ENCODE measurements at regions not wholly inside any gene's neighbourhood (a gene's known extent, or its start where the extent isn't known, plus 50 kb on each side); places are given as distances from the start of the nearest gene placed in this dataset.
"Not testable (repeated sequence)": the region's sequence is repeated elsewhere in the genome, so short reads cannot be mapped to it uniquely, and the experiment has no call there.

- no peak overlapping the region for H3K4me3 ChIP-seq
- H3K27ac ChIP-seq, result no peak overlapping the region
- intact Hi-C loops (cut with DNase I), result no loop called here
- TF ChIP-seq, protein P1, sequence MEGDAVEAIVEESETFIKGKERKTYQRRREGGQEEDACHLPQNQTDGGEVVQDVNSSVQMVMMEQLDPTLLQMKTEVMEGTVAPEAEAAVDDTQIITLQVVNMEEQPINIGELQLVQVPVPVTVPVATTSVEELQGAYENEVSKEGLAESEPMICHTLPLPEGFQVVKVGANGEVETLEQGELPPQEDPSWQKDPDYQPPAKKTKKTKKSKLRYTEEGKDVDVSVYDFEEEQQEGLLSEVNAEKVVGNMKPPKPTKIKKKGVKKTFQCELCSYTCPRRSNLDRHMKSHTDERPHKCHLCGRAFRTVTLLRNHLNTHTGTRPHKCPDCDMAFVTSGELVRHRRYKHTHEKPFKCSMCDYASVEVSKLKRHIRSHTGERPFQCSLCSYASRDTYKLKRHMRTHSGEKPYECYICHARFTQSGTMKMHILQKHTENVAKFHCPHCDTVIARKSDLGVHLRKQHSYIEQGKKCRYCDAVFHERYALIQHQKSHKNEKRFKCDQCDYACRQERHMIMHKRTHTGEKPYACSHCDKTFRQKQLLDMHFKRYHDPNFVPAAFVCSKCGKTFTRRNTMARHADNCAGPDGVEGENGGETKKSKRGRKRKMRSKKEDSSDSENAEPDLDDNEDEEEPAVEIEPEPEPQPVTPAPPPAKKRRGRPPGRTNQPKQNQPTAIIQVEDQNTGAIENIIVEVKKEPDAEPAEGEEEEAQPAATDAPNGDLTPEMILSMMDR (IDR thresholded peaks at IDR 0.05), result no peak
- TF ChIP-seq POLR2AphosphoS5 (IDR thresholded peaks at IDR 0.05), result no peak
- no peak for TF ChIP-seq POLR2A (IDR thresholded peaks at IDR 0.05)
- no peaks in the 10 kb centered on the region for H3K4me1 ChIP-seq (replicated peaks)
- H3K27me3 ChIP-seq (replicated peaks; ENCODE audit: insufficient read depth), result no peaks in the 10 kb centered on the region
- H3K36me3 ChIP-seq, result no peaks in the 10 kb centered on the region
- H3K9me3 ChIP-seq, result no peaks in the 10 kb centered on the region
- no peak for DNase-seq (ENCODE audit: low spot score)
These were observed 365.3 kb upstream of the EPHA3 start for GRCh38 chr3:88742106-88742505.

DNA sequence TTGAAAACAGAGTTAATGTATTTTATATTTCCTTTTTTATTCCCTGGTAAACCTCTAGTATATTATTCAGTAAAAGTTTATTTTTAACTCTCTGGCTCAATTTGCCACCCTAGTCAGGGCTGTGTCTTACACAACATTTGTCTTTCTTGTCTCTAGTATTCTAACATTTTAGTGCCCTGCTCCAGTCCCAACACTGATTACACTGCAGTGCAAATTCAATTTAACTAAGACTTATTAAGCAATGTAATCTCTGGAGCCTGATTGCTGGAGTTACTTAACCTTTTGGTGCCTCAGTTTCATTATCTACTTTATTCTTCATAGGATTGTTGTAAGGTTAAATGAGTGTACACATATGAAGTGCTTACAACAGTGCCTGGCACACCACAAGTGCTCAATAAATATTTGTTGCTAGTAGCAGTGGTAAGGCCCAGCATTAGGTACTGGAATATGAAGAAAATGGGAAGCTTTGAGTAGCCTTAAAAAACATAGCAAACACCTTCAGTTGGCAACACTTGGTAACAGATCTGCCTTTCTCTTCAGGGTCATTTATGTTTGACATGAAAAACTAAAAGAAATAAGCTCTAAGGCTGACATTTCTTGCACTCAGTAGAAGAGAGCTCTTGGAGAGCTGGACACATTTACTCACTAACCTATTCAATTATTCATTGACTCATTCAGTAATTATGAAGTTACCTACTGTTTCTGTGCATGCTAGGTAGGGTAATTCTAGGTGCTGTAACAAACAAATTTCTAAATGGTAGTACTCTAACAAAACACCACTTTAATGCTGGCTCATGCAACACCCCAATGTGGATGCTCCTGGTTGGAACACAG is 364.5 kb upstream of the EPHA3 start:
- Histone ChIP-seq H3K9me3 (no peaks in the 10 kb centered on the region), H3K36me3 (no peaks in the 10 kb centered on the region), H3K27me3 (replicated peaks; ENCODE audit: insufficient read depth) (no peaks in the 10 kb centered on the region), H3K4me3 (no peak overlapping the region), H3K27ac (no peak overlapping the region), H3K4me1 (replicated peaks) (no peaks in the 10 kb centered on the region)
- DNase-seq (ENCODE audit: low spot score), result no peak
- TF ChIP-seq POLR2A (IDR thresholded peaks at IDR 0.05) (no peak), POLR2AphosphoS5 (IDR thresholded peaks at IDR 0.05) (no peak)
- TF ChIP-seq, protein P1 (IDR thresholded peaks at IDR 0.05), result no peak
- intact Hi-C loops (cut with DNase I), result no loop called here

DNA sequence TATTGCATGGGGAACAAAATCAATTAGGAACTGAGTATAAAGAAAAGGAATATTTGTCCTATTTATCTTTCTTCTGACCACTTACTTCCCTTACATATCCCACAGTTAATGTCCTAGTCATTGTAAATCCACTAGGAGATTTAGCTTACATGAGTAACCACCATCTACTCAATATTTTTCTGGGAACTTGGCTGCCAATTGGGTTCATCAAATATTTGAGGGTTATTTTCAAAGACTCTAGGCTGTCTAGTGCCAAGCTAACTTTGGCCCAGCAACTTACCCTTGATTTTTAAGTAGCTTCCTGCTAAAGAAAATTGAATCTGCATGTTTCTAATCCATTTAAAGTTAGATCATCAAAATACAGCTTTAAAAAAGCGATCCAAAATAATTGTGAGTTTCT is 362.5 kb upstream of the EPHA3 start:
- no peaks in the 10 kb centered on the region for H3K9me3 ChIP-seq

GRCh38 chr3:88747145-88747544 is 360.3 kb upstream of the EPHA3 start:
- intact Hi-C loops (cut with DNase I); H3K36me3 ChIP-seq; H3K27me3 ChIP-seq (replicated peaks; ENCODE audit: insufficient read depth); H3K4me3 ChIP-seq; H3K9me3 ChIP-seq; H3K4me1 ChIP-seq (replicated peaks); DNase-seq (ENCODE audit: low spot score); H3K27ac ChIP-seq: not testable (repeated sequence)
- 72% methylated on average over 6 of the region's 6 CpGs for WGBS

More for the DNA sequence above, 362.5 kb upstream of the EPHA3 start:
- H3K27ac ChIP-seq, result no peak overlapping the region
- DNase-seq (ENCODE audit: low spot score), result no peak
- intact Hi-C loops (cut with DNase I), result no loop called here
- H3K4me3 ChIP-seq, result no peak overlapping the region
- no peaks in the 10 kb centered on the region for H3K27me3 ChIP-seq (replicated peaks; ENCODE audit: insufficient read depth)
- TF ChIP-seq POLR2A (IDR thresholded peaks at IDR 0.05) (no peak), POLR2AphosphoS5 (IDR thresholded peaks at IDR 0.05) (no peak)
- TF ChIP-seq, protein P1 (IDR thresholded peaks at IDR 0.05), result no peak
- no peaks in the 10 kb centered on the region for H3K36me3 ChIP-seq
- WGBS, result 86% methylated on average over 1 of the region's 1 CpG
- H3K4me1 ChIP-seq (replicated peaks), result no peaks in the 10 kb centered on the region

GRCh38 chr3:88758676-88759075 is 348.7 kb upstream of the EPHA3 start:
- intact Hi-C loops (cut with DNase I), result no loop called here
- Histone ChIP-seq H3K9me3 (no peaks in the 10 kb centered on the region), H3K27ac (no peak overlapping the region), H3K4me3 (no peak overlapping the region), H3K36me3 (no peaks in the 10 kb centered on the region), H3K27me3 (replicated peaks; ENCODE audit: insufficient read depth) (no peaks in the 10 kb centered on the region), H3K4me1 (replicated peaks) (no peaks in the 10 kb centered on the region)
- TF ChIP-seq POLR2AphosphoS5 (IDR thresholded peaks at IDR 0.05) (no peak), POLR2A (IDR thresholded peaks at IDR 0.05) (no peak)
- TF ChIP-seq, protein P1 (IDR thresholded peaks at IDR 0.05), result no peak
- 43% methylated on average over 1 of the region's 1 CpG for WGBS
- DNase-seq (ENCODE audit: low spot score), result no peak

Measured in prostate gland (tissue), 2 donors.